Loucy (cell line): ENCODE measurements at regions not wholly inside any gene's neighbourhood (a gene's known extent, or its start where the extent isn't known, plus 50 kb on each side); places are given as distances from the start of the nearest gene placed in this dataset.
A peak's percentile ranks its signal among the peaks of the same experiment; 100 is the strongest.
"Not testable (repeated sequence)": the region's sequence is repeated elsewhere in the genome, so short reads cannot be mapped to it uniquely, and the experiment has no call there.

Source experiments
- H2AFZ ChIP-seq: fragments of 200-600 bp; sonication (generic); 2 replicates; pipeline ENCODE4 v1.6.0; 2016; ENCODE audit warnings: antibody characterized with exemption, mild to moderate bottlenecking, low read length, moderate library complexity
- H3F3A ChIP-seq: fragments of 200-600 bp; 2 replicates; pipeline ENCODE4 v1.6.0; 2016; ENCODE audit warnings: antibody characterized with exemption, low read depth, mild to moderate bottlenecking
- H3K27me3 ChIP-seq: fragments of 200-600 bp; sonication (generic); 2 replicates; pipeline ENCODE4 v1.6.1; 2014; ENCODE audit warnings: low read length, mild to moderate bottlenecking; ENCODE audit not compliant: insufficient read depth, poor library complexity, severe bottlenecking
- H3K36me3 ChIP-seq: fragments of 200-600 bp; sonication (generic); 2 replicates; pipeline ENCODE4 v1.6.1; 2016; ENCODE audit warnings: low read length; ENCODE audit not compliant: insufficient read depth
- H3K4me1 ChIP-seq: fragments of 200-600 bp; sonication (generic); 2 replicates; pipeline ENCODE4 v1.5.1; 2014; ENCODE audit warnings: low read length, mild to moderate bottlenecking; ENCODE audit not compliant: insufficient read depth, poor library complexity, severe bottlenecking
- H3K4me2 ChIP-seq: fragments of 200-600 bp; sonication (generic); 2 replicates; pipeline ENCODE4 v1.6.0; 2014; ENCODE audit warnings: antibody characterized with exemption, low read length, low read depth, mild to moderate bottlenecking; ENCODE audit not compliant: poor library complexity, severe bottlenecking
- H3K4me3 ChIP-seq: fragments of 200-600 bp; sonication (generic); 2 replicates; pipeline ENCODE4 v1.5.1; 2014; ENCODE audit warnings: low read length, mild to moderate bottlenecking, mixed read lengths; ENCODE audit not compliant: poor library complexity, severe bottlenecking
- H3K79me2 ChIP-seq: fragments of 200-600 bp; sonication (generic); 2 replicates; pipeline ENCODE4 v1.6.1; 2014; ENCODE audit warnings: low read length; ENCODE audit not compliant: insufficient read depth
- H3K9ac ChIP-seq: fragments of 200-600 bp; sonication (generic); 2 replicates; pipeline ENCODE4 v1.6.0; 2014; ENCODE audit warnings: mild to moderate bottlenecking, low read depth, low read length, moderate library complexity; ENCODE audit not compliant: poor library complexity, severe bottlenecking
- H3K9me2 ChIP-seq: fragments of 200-600 bp; sonication (generic); replicated peaks from 2 replicates; pipeline ENCODE4 v1.6.1; 2016; ENCODE audit warnings: low read depth, low read length, mixed read lengths
- H3K9me3 ChIP-seq: fragments of 200-600 bp; sonication (generic); 2 replicates; pipeline ENCODE4 v1.6.1; 2014; ENCODE audit warnings: mild to moderate bottlenecking, antibody characterized with exemption, low read length, low read depth; ENCODE audit not compliant: insufficient read depth
- H4K20me1 ChIP-seq: fragments of 200-600 bp; sonication (generic); 2 replicates; pipeline ENCODE4 v1.6.0; 2014; ENCODE audit warnings: antibody characterized with exemption, low read length, mild to moderate bottlenecking; ENCODE audit not compliant: insufficient read depth, poor library complexity, severe bottlenecking
- EZH2phosphoT487 ChIP-seq: fragments of 200-600 bp; IDR thresholded peaks from 2 replicates; pipeline ENCODE4 v1.6.1; 2018; ENCODE audit warnings: antibody characterized with exemption, mild to moderate bottlenecking, moderate library complexity, borderline replicate concordance
- TF ChIP-seq, protein P1 (sequence below): fragments of 200-600 bp; sonication (generic); conservative IDR thresholded peaks from 2 replicates; pipeline ENCODE4 v1.5.1; 2014; ENCODE audit warnings: mild to moderate bottlenecking, antibody characterized with exemption, low read length

GRCh38 chr12:22124987-22125386 lies 79.0 kb downstream of the CMAS start:
- Histone ChIP-seq H3K9me2 (no peaks in the 10 kb centered on the region), H4K20me1 (no peaks in the 10 kb centered on the region), H3K36me3 (no peaks in the 10 kb centered on the region)

GRCh38 chr12:22126101-22126500 lies 80.1 kb downstream of the CMAS start:
- H3K36me3 ChIP-seq, H3K9ac ChIP-seq, H3K4me1 ChIP-seq, H3K79me2 ChIP-seq, H3F3A ChIP-seq, H3K9me2 ChIP-seq, H4K20me1 ChIP-seq, H3K4me2 ChIP-seq, H3K9me3 ChIP-seq, H3K4me3 ChIP-seq, H3K27me3 ChIP-seq, H2AFZ ChIP-seq: not testable (repeated sequence)

More at GRCh38 chr12:22124987-22125386, 79.0 kb downstream of the CMAS start:
- H3K4me1 ChIP-seq = no peaks in the 10 kb centered on the region
- H3K4me3 ChIP-seq = no peak overlapping the region
- H3K9me3 ChIP-seq = peaks cover 5% of the 10 kb centered on the region; the same call in 1 of the 2 replicates
- H2AFZ ChIP-seq = no peak overlapping the region
- H3K79me2 ChIP-seq = no peaks in the 10 kb centered on the region
- TF ChIP-seq, protein P1, sequence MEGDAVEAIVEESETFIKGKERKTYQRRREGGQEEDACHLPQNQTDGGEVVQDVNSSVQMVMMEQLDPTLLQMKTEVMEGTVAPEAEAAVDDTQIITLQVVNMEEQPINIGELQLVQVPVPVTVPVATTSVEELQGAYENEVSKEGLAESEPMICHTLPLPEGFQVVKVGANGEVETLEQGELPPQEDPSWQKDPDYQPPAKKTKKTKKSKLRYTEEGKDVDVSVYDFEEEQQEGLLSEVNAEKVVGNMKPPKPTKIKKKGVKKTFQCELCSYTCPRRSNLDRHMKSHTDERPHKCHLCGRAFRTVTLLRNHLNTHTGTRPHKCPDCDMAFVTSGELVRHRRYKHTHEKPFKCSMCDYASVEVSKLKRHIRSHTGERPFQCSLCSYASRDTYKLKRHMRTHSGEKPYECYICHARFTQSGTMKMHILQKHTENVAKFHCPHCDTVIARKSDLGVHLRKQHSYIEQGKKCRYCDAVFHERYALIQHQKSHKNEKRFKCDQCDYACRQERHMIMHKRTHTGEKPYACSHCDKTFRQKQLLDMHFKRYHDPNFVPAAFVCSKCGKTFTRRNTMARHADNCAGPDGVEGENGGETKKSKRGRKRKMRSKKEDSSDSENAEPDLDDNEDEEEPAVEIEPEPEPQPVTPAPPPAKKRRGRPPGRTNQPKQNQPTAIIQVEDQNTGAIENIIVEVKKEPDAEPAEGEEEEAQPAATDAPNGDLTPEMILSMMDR = no peak
- TF ChIP-seq EZH2phosphoT487 = no peak
- H3K27me3 ChIP-seq = no peaks in the 10 kb centered on the region
- no peak overlapping the region for H3K9ac ChIP-seq
- H3F3A ChIP-seq = no peaks in the 10 kb centered on the region
- no peak overlapping the region for H3K4me2 ChIP-seq

DNA sequence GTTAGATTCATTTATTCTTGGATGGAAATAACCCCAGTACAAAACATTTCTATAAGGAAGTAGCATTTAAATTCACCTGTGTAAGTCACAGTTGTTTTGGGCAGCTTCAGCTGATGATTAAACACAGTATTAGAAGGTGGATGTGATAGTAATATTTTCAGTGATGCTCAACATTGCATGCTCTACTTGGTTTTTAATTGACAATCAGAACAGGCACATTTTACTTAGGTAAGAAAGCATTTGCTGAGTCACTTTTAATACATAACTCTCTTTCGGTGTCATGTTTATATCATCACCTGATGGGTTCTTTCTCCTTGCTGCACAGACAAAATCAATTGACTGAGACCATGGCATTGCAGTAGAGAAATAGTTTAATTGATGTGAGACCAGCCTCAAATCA lies 80.7 kb downstream of the CMAS start:
- no peaks in the 10 kb centered on the region for H3F3A ChIP-seq
- no peaks in the 10 kb centered on the region for H3K36me3 ChIP-seq
- H3K27me3 ChIP-seq = no peaks in the 10 kb centered on the region
- no peak overlapping the region for H3K4me3 ChIP-seq
- H3K79me2 ChIP-seq = no peaks in the 10 kb centered on the region
- TF ChIP-seq, protein P1 = no peak
- TF ChIP-seq EZH2phosphoT487 = no peak
- H3K9me2 ChIP-seq = no peaks in the 10 kb centered on the region
- no peak overlapping the region for H2AFZ ChIP-seq
- H3K9ac ChIP-seq = no peak overlapping the region
- H3K4me1 ChIP-seq = no peaks in the 10 kb centered on the region
- peaks cover 5% of the 10 kb centered on the region; the same call in 1 of the 2 replicates for H3K9me3 ChIP-seq
- H4K20me1 ChIP-seq = no peaks in the 10 kb centered on the region
- no peak overlapping the region for H3K4me2 ChIP-seq

DNA sequence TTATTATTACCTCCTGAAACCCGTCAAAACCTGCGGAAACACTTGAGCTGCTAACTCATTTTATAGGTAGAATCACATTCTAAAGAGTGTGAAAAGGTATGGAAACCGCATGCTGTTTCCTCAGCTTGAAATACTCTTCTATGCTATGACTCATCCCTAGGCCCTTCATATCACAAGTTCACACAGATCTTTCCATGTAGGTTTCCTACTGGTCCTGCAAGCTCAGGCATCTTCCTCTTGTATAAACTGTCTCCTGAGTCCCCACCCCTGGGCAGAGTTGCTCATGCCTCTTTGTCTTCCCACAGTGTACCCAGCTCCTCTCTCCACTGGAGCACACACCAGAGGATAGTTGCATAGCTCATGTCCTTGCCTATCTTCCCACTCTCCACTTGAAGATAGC lies 84.7 kb downstream of the CMAS start:
- Histone ChIP-seq H2AFZ (peak overlapping the region; percentile 27; the same call in 1 of the 2 replicates), H3K27me3 (no peaks in the 10 kb centered on the region), H3K9me3 (peaks cover 5% of the 10 kb centered on the region; the same call in 1 of the 2 replicates), H3K4me1 (no peaks in the 10 kb centered on the region), H3K36me3 (no peaks in the 10 kb centered on the region), H4K20me1 (no peaks in the 10 kb centered on the region), H3K9ac (no peak overlapping the region), H3K4me3 (no peak overlapping the region), H3K4me2 (no peak overlapping the region), H3K9me2 (no peaks in the 10 kb centered on the region), H3F3A (no peaks in the 10 kb centered on the region), H3K79me2 (no peaks in the 10 kb centered on the region)
- no peak for TF ChIP-seq EZH2phosphoT487
- TF ChIP-seq, protein P1 = no peak

DNA sequence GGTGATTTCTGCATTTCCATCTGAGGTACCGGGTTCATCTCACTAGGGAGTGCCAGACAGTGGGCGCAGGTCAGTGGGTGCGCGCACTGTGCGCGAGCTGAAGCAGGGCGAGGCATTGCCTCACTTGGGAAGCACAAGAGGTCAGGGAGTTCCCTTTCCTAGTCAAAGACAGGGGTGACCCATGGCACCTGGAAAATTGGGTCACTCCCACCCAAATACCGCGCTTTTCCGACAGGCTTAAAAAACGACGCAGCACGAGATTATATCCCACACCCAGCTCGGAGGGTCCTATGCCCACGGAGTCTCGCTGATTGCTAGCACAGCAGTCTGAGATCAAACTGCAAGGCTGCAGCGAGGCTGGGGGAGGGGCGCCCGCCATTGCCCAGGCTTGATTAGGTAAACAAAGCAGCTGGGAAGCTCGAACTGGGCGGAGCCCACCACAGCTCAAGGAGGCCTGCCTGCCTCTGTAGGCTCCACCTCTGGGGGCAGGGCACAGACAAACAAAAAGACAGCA lies 90.6 kb downstream of the CMAS start:
- H3K4me1 ChIP-seq, H3K36me3 ChIP-seq, H3F3A ChIP-seq, H3K79me2 ChIP-seq, H3K9me3 ChIP-seq, H3K9ac ChIP-seq, H3K4me2 ChIP-seq, H3K9me2 ChIP-seq, H3K4me3 ChIP-seq, H2AFZ ChIP-seq, H4K20me1 ChIP-seq, H3K27me3 ChIP-seq: not testable (repeated sequence)
